Panc1 (cell line): ENCODE measurements at regions not wholly inside any gene's neighbourhood (a gene's known extent, or its start where the extent isn't known, plus 50 kb on each side); places are given as distances from the start of the nearest gene placed in this dataset.

Experiments
- ATAC-seq: fragments of 200-7000 bp; cut with Tn5 transposase; 2 replicates; pipeline ENCODE4 v1.9.1; 2020; ENCODE audit warnings: mild to moderate bottlenecking, moderate library complexity
- BruUV-seq: library from RNA; stranded (reverse); fragments of 400-500 nt; replicated peaks from 2 replicates; lab custom pipeline; 2021; lab: Mats Ljungman, UMichigan
- CTCF ChIA-PET: fragments of 300-600 bp; sonication (Branson Sonifier 250); formaldehyde crosslinking; loops from one replicate; lab custom pipeline; 2022; ENCODE audit warnings: antibody characterized with exemption; lab: Charles Lee
- POLR2A ChIA-PET: fragments of 300-600 bp; sonication (Branson Sonifier 250); formaldehyde crosslinking; loops from one replicate; lab custom pipeline; 2022; ENCODE audit warnings: antibody characterized with exemption; lab: Charles Lee
- DNase-seq: peaks from one replicate; pipeline ENCODE4 v3.0.0-alpha.2; 2010; ENCODE audit warnings: low read depth, low spot score
- H3K27ac ChIP-seq: 2 replicates; pipeline ENCODE4 v1.5.1; 2011; ENCODE audit warnings: mild to moderate bottlenecking, low read length, inconsistent platforms
- H3K27me3 ChIP-seq: fragments of 200-500 bp; sonication (Bioruptor generic); 2 replicates; pipeline ENCODE4 v1.6.0; 2014; ENCODE audit warnings: low read length, inconsistent platforms; ENCODE audit not compliant: control insufficient read depth, insufficient read depth
- H3K36me3 ChIP-seq: fragments of 200-500 bp; sonication (Bioruptor generic); 2 replicates; pipeline ENCODE4 v1.5.1; 2014; ENCODE audit warnings: inconsistent platforms, mild to moderate bottlenecking, low read length, moderate library complexity; ENCODE audit not compliant: control insufficient read depth, insufficient read depth
- H3K4me1 ChIP-seq: 2 replicates; pipeline ENCODE4 v1.5.1; 2011; ENCODE audit warnings: inconsistent platforms, mild to moderate bottlenecking, low read length, moderate library complexity; ENCODE audit not compliant: control insufficient read depth, insufficient read depth
- H3K4me3 ChIP-seq, 2 experiments: 2 replicates each; pipeline ENCODE4 v1.5.1; 2011 to 2012; ENCODE audit warnings: low read depth in 2 of 2, low read length in 2 of 2, mild to moderate bottlenecking in 2 of 2, inconsistent platforms in 1 of 2, moderate library complexity in 1 of 2
- H3K9me3 ChIP-seq: fragments of 200-500 bp; sonication (Bioruptor generic); 2 replicates; pipeline ENCODE4 v1.5.1; 2014; ENCODE audit warnings: low read depth, mild to moderate bottlenecking, inconsistent platforms, low read length, moderate library complexity; ENCODE audit not compliant: control insufficient read depth, insufficient read depth
- POLR2AphosphoS5 ChIP-seq: IDR thresholded peaks from 2 replicates; pipeline ENCODE4 v1.6.1; 2012; ENCODE audit warnings: mild to moderate bottlenecking, low read depth, low read length, moderate library complexity
- SIN3A ChIP-seq: IDR thresholded peaks from 2 replicates; pipeline ENCODE4 v1.6.1; 2012; ENCODE audit warnings: low read depth, mild to moderate bottlenecking, low read length, moderate library complexity, borderline replicate concordance; ENCODE audit not compliant: insufficient read depth
- TCF7L2 ChIP-seq: IDR thresholded peaks from 2 replicates; pipeline ENCODE4 v1.6.1; 2011; ENCODE audit warnings: mild to moderate bottlenecking, low read depth, low read length, inconsistent platforms
- in situ Hi-C: cut with HindIII; loops from 2 replicates; pipeline ENCODE4 v1.10.0; 2016; ENCODE audit warnings: low sequenced_read_pairs, low pct_unique_long_range_greater_than_20kb
- intact Hi-C: fragments of 100-400 bp; cut with micrococcal nuclease; formaldehyde crosslinking; loops from one replicate; pipeline ENCODE4 v1.10.0; 2022; ENCODE audit not compliant: unreplicated experiment
- TF ChIP-seq, protein P1 (sequence below), 2 experiments: IDR thresholded peaks; 2 replicates each; pipeline ENCODE4 v1.6.1; 2011 to 2012; ENCODE audit warnings: low read depth in 2 of 2, control low read depth in 1 of 2, low read length in 1 of 2, mild to moderate bottlenecking in 1 of 2, moderate library complexity in 1 of 2; ENCODE audit not compliant: insufficient read depth in 1 of 2
- TF ChIP-seq, protein P2 (sequence below): fragments of 450-650 bp; IDR thresholded peaks from 2 replicates; pipeline ENCODE4 v1.5.1; 2017; ENCODE audit warnings: mild to moderate bottlenecking

DNA sequence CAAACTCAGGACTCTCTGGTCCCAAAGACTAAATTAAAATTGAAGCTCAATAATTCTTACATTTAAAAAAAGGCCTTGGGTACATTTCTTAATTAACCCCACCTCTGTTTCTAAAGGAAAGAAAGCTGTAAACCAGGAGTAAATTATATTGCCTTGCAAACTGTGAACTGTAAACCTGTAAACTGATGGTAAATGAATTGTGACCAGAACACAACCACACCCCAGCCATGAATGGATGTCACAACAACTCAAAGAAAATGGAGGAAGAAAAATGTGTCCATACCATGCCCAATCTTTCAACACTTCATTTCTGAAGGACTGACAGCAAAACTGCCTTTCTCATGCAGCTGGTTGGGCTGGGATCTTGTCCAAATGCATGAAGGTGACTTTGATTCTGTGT lies 171.3 kb upstream of the C1orf87 start:
- H3K9me3 ChIP-seq: no peaks in the 10 kb centered on the region
- POLR2A ChIA-PET: no interaction called here
- ATAC-seq: no peak
- H3K4me1 ChIP-seq: no peaks in the 10 kb centered on the region
- TF ChIP-seq POLR2AphosphoS5 (no peak), SIN3A (no peak)
- TF ChIP-seq, protein P1, sequence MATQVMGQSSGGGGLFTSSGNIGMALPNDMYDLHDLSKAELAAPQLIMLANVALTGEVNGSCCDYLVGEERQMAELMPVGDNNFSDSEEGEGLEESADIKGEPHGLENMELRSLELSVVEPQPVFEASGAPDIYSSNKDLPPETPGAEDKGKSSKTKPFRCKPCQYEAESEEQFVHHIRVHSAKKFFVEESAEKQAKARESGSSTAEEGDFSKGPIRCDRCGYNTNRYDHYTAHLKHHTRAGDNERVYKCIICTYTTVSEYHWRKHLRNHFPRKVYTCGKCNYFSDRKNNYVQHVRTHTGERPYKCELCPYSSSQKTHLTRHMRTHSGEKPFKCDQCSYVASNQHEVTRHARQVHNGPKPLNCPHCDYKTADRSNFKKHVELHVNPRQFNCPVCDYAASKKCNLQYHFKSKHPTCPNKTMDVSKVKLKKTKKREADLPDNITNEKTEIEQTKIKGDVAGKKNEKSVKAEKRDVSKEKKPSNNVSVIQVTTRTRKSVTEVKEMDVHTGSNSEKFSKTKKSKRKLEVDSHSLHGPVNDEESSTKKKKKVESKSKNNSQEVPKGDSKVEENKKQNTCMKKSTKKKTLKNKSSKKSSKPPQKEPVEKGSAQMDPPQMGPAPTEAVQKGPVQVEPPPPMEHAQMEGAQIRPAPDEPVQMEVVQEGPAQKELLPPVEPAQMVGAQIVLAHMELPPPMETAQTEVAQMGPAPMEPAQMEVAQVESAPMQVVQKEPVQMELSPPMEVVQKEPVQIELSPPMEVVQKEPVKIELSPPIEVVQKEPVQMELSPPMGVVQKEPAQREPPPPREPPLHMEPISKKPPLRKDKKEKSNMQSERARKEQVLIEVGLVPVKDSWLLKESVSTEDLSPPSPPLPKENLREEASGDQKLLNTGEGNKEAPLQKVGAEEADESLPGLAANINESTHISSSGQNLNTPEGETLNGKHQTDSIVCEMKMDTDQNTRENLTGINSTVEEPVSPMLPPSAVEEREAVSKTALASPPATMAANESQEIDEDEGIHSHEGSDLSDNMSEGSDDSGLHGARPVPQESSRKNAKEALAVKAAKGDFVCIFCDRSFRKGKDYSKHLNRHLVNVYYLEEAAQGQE (IDR thresholded peaks at IDR 0.05; ENCODE audit: insufficient read depth in 1 of 2, low read depth in 2 of 2, low read length in 1 of 2): no peak
- no peaks in the 10 kb centered on the region for H3K27me3 ChIP-seq
- in situ Hi-C loops: no loop called here
- no TSS peak for BruUV-seq
- no peak for DNase-seq
- H3K4me3 ChIP-seq: no peak overlapping the region
- no peaks in the 10 kb centered on the region for H3K36me3 ChIP-seq
- no peak overlapping the region for H3K27ac ChIP-seq
- intact Hi-C loops: no loop called here
- CTCF ChIA-PET: no interaction called here

DNA sequence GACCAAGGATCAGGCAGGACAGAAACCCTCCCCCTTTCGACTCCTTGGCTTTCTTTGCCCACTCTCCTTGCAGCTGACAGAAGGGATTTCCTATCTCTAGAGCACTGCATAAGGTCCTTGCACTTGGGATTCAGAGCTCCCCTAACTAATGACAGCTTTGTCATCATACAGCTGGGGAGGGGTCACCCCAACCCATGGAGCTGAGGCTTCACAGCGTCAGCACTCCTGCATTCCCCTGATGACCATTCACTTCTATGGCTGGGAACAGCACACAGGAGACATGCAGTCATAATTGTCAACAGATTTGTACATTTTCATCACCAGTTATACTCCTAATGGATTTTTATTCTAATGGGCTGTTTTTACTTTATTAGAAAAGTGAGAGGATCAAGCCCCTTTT lies 161.7 kb upstream of the C1orf87 start:
- ChIA-PET CTCF (no interaction called here), POLR2A (no interaction called here)
- H3K27me3 ChIP-seq: no peaks in the 10 kb centered on the region
- TF ChIP-seq, protein P1 (IDR thresholded peaks at IDR 0.05; ENCODE audit: insufficient read depth in 1 of 2, low read depth in 2 of 2, low read length in 1 of 2): no peak
- TF ChIP-seq, protein P2, sequence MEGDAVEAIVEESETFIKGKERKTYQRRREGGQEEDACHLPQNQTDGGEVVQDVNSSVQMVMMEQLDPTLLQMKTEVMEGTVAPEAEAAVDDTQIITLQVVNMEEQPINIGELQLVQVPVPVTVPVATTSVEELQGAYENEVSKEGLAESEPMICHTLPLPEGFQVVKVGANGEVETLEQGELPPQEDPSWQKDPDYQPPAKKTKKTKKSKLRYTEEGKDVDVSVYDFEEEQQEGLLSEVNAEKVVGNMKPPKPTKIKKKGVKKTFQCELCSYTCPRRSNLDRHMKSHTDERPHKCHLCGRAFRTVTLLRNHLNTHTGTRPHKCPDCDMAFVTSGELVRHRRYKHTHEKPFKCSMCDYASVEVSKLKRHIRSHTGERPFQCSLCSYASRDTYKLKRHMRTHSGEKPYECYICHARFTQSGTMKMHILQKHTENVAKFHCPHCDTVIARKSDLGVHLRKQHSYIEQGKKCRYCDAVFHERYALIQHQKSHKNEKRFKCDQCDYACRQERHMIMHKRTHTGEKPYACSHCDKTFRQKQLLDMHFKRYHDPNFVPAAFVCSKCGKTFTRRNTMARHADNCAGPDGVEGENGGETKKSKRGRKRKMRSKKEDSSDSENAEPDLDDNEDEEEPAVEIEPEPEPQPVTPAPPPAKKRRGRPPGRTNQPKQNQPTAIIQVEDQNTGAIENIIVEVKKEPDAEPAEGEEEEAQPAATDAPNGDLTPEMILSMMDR: no peak
- TF ChIP-seq TCF7L2: no peak
- no peak for TF ChIP-seq SIN3A
- no peak for TF ChIP-seq POLR2AphosphoS5
- ATAC-seq: no peak
- intact Hi-C loops: no loop called here
- BruUV-seq: no TSS peak
- no peaks in the 10 kb centered on the region for H3K4me1 ChIP-seq
- no peak for DNase-seq
- no peak overlapping the region for H3K27ac ChIP-seq
- in situ Hi-C loops: no loop called here
- no peaks in the 10 kb centered on the region for H3K36me3 ChIP-seq
- no peak overlapping the region for H3K4me3 ChIP-seq
- H3K9me3 ChIP-seq: no peaks in the 10 kb centered on the region
